NCI-H146 treated with DMSO at 0.1 percent for 48 hours (cell line): ENCODE measurements at regions not wholly inside any gene's neighbourhood (a gene's known extent, or its start where the extent isn't known, plus 50 kb on each side); places are given as distances from the start of the nearest gene placed in this dataset.
"Not testable (repeated sequence)": the region's sequence is repeated elsewhere in the genome, so short reads cannot be mapped to it uniquely, and the experiment has no call there.

Experiments used
- DNase-seq: peaks from one replicate; lab custom pipeline; 2025; ENCODE audit not compliant: unreplicated experiment; lab: John Stamatoyannopoulos, UW

GRCh38 chr14:34300882-34301734 is 160.9 kb downstream of the SPTSSA start:
- no peak for DNase-seq

DNA sequence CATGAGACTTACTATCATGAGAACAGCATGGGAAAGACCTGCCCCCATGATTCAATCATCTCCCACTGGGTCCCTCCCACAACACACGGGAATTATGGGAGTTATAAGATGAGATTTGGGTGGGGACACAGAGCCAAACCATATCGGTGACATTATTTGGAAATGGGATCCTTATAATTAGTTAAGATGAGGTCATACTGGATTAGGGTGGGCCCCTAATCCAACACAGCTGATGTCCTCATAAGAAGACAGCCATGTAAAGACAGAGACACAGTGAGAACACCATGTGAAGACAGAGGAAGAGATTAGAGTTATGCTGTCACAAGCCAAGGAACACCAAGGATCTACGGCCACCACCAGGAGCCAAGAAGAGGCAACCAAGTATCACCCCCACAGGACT is 161.7 kb downstream of the SPTSSA start:
- DNase-seq: no peak

DNA sequence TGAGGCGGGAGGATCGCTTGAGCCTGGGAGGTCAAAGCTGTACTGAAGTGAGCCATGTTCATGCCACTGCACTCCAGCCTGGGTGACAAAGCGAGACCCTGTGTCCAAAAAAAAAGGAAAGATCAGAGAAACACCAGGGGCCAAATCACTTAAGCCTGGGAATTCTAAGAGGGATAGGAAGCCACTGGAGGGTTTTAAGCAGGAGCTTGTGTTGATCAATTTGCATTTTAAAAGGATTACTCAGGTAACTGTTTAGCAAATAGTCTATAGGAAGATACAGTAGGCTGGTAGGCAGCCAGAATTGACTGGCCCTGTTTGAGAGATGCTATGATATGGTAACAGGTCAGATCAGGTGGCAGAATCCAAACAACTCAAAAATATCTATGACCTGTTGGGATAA is 162.7 kb downstream of the SPTSSA start:
- DNase-seq: no peak

DNA sequence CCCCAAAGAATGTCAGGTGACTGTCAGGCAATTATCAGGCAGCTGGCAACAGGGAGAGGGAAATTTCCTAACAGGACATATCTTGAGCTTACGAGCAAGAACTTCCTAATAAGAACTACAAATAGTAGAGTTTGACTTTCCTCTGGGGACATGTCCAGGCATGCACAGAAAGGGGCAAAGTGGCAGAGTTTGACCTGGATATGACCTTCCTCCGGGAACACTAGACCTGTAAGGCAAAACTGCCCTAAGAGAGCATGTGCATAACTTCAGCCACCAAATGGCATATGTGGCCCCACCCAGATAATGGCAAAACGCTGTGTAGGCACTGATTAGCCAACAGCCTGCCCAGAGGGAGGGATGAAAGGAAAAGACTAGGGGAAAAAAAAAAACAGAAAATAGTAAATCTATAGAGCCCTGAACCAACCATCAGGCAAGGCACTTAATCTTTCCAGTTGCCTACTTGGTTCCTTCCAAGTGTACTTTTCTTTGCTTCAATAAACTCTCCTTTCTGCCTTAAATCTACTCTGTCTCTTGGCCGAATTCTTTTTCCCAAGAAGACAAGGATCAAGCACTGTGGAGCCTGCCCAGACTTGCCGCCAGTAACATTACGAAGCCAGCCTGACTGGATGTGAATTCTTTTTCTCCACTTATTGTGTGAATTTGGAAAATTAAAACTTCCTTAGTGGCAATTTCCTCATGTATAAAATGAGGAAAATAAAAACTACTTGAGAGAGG is 164.1 kb downstream of the SPTSSA start:
- DNase-seq: no peak

- DNase-seq: no peak
These were observed 178.4 kb downstream of the SPTSSA start for GRCh38 chr14:34283590-34283989.

DNA sequence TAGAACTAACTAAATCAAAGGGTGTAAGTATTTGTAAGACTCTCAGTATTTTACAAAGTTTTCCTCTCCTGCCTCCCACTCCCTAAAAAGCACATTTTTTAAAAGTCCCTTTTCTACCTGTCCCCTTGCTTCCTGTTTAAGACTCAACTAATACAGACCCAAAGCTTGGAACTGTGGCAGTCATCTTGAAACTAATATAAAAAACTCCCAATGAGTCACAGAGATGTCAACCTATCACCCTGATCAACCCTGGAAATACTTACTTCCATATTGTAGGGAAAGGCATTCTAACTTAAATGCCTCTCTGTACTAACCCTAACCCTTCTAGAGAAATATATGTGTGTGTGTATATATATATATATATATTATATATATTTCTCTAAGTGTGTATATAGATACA is 184.8 kb downstream of the SPTSSA start:
- no peak for DNase-seq

- DNase-seq: no peak
These were observed 186.5 kb downstream of the SPTSSA start for GRCh38 chr14:34275530-34275929.

- no peak for DNase-seq
These were observed 187.0 kb downstream of the SPTSSA start for GRCh38 chr14:34275078-34275477.

GRCh38 chr14:34273716-34274115 is 188.3 kb downstream of the SPTSSA start:
- DNase-seq: not testable (repeated sequence)

- no peak for DNase-seq
These were observed 191.7 kb downstream of the SPTSSA start for GRCh38 chr14:34270361-34270760.

- DNase-seq: no peak
These were observed 195.7 kb downstream of the SPTSSA start for GRCh38 chr14:34266344-34266743.

- DNase-seq: no peak
These were observed 199.7 kb downstream of the SPTSSA start for GRCh38 chr14:34262127-34262910.

DNA sequence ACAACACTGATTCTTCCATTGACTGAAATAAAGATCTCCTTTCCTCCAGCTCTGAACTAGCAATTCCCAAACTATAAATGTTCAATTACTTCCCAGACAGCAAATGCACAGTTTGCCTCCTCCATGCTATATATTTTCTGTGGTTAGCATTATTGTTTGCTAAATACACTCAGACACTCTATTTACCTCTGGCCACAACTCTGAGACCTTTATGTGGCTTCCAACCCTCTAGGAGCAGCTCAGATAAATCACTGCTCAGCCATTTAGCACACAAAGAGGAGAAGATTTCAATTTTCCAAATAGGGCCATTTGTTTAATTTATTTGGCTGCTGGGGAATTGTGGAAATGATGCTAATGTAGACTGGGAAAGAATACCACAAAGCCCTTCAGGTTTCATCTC is 202.0 kb downstream of the SPTSSA start:
- DNase-seq: no peak

- DNase-seq: no peak
These were observed 203.7 kb downstream of the SPTSSA start for GRCh38 chr14:34258318-34258717.

DNA sequence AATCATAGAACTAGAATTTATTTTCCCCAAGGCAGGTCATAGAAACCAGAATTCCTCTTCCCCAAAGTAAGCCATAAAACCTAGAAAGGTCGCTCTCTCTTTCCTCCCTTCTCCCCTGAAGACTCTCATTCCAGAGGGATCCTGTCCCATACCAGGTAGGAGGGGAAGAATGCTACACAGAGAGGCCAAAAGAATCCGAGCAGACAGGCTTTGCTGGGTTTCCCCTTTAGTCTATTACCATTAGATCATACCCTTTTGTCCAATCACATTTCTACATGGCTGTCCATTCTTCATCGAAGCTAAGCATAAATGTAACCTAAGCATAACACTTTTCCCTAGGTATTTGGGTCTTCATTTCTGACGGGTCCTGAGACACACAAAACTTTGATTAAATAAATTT is 204.5 kb downstream of the SPTSSA start:
- DNase-seq: no peak

DNA sequence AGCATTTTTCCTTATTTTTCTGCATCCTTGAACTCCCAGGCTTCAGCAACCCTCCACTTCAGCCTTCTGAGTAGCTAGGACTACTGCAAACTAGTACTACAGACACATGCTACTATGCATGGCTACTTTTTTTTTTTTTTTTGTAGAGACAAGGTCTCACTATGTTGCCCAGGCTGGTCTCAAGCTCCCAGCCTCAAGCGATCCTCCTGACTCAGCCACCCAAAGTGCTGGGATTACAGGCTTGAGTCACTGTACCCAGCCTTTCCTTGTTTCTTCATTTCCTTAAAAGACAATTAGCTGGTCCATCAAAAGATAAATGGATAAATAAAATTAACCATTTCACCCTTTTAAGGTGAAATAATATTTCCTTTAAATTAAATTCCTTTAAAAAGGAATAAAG is 205.8 kb downstream of the SPTSSA start:
- no peak for DNase-seq

GRCh38 chr14:34254571-34254970 is 207.5 kb downstream of the SPTSSA start:
- DNase-seq: no peak

GRCh38 chr14:34254031-34254430 is 208.0 kb downstream of the SPTSSA start:
- DNase-seq: no peak

GRCh38 chr14:34252227-34252626 is 209.8 kb downstream of the SPTSSA start:
- DNase-seq: no peak

- DNase-seq: no peak
These were observed 210.4 kb downstream of the SPTSSA start for GRCh38 chr14:34251662-34252061.

- no peak for DNase-seq
These were observed 211.1 kb downstream of the SPTSSA start for GRCh38 chr14:34250959-34251358.

GRCh38 chr14:34247605-34248004 is 214.4 kb downstream of the SPTSSA start:
- DNase-seq: no peak
